ENCODE measurements at regions not wholly inside any gene's neighbourhood (a gene's known extent, or its start where the extent isn't known, plus 50 kb on each side); places are given as distances from the start of the nearest gene placed in this dataset.

DNA sequence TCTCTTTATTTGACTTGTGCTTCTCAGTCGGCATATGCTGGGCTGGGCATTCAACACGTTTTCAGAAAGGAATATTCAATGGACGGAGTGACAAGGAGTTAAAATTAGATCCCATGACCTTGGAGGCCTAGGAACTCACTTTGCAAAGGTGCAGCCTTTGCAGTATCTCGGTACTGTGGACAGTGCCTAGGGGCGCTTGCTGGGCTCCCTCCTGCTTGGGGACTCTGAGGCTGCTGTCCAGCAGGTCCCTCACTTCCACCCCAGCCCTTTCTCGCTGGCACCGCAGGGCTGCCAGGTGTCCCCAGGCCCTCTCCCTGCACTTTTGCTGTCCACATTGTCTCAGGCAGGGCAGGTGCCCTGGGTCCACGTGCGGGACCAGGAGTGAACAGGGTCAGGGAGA, 255.5 kb upstream of the B3GAT1 start:
- no peak for TF ChIP-seq POLR2AphosphoS5 (IDR thresholded peaks at IDR 0.05)
- TF ChIP-seq CTCF (IDR thresholded peaks at IDR 0.05), result no peak

Measured in sigmoid colon (tissue), 4 donors.